HCT116 (cell line): ENCODE measurements at regions not wholly inside any gene's neighbourhood (a gene's known extent, or its start where the extent isn't known, plus 50 kb on each side); places are given as distances from the start of the nearest gene placed in this dataset.

Experiments
- ATAC-seq: fragments of 200-7000 bp; cut with Tn5 transposase; 2 replicates; pipeline ENCODE4 v1.9.1; 2020; ENCODE audit warnings: mild to moderate bottlenecking, moderate library complexity
- BruUV-seq: library from RNA; stranded (reverse); fragments of 400-500 nt; replicated peaks from 2 replicates; lab custom pipeline; 2021; lab: Mats Ljungman, UMichigan
- CTCF ChIA-PET: fragments of 300-600 bp; sonication (Branson Sonifier 250); formaldehyde crosslinking; loops from one replicate; lab custom pipeline; 2021; ENCODE audit warnings: antibody characterized with exemption; lab: Charles Lee
- POLR2A ChIA-PET: fragments of 300-600, 350-600 bp; sonication (Branson Sonifier 250); formaldehyde crosslinking; loops from one replicate; lab custom pipeline; 2021; ENCODE audit warnings: antibody characterized with exemption; lab: Charles Lee
- RAD21 ChIA-PET, 2 experiments: fragments of 300-600 bp; sonication (Branson Sonifier 250); formaldehyde crosslinking; loops; one replicate each; lab custom pipeline; 2023; ENCODE audit warnings: low total read pairs in 2 of 2; ENCODE audit not compliant: uncharacterized antibody in 2 of 2, unreplicated experiment in 2 of 2, low non-redundant PET in 1 of 2; lab: Charles Lee
- DNase-seq: peaks from one replicate; pipeline ENCODE4 v3.0.0-alpha.2; 2010; ENCODE audit warnings: low read depth, low spot score
- H2AFZ ChIP-seq: fragments of 200-600 bp; shearing (Covaris generic), sonication (generic); 2 replicates; pipeline ENCODE4 v1.6.1; 2017; ENCODE audit warnings: low read depth, mixed run types, mixed read lengths, antibody characterized with exemption, low read length; ENCODE audit not compliant: poor library complexity, severe bottlenecking
- H3K27ac ChIP-seq: 2 replicates; pipeline ENCODE4 v1.5.1; 2012; ENCODE audit warnings: low read depth, low read length
- H3K27me3 ChIP-seq: fragments of 200-600 bp; sonication (generic); 2 replicates; pipeline ENCODE4 v1.6.1; 2016; ENCODE audit warnings: mixed run types, low read length, mixed read lengths; ENCODE audit not compliant: insufficient read depth
- H3K36me3 ChIP-seq, 2 experiments: fragments of 200-500 bp in 1 of 2; fragments of 200-600 bp in 1 of 2; sonication (Bioruptor generic) in 1 of 2; sonication (generic) in 1 of 2; 2 replicates each; pipeline versions ENCODE4 v1.5.1 to v1.6.1; 2014 to 2016; ENCODE audit warnings: low read length in 2 of 2, inconsistent platforms in 1 of 2, mixed read lengths in 1 of 2, mixed run types in 1 of 2; ENCODE audit not compliant: insufficient read depth in 2 of 2, control insufficient read depth in 1 of 2
- H3K4me1 ChIP-seq, 2 experiments: fragments of 200-600 bp in 1 of 2; sonication (generic) in 1 of 2; 2 replicates each; pipeline versions ENCODE4 v1.5.1 to v1.6.1; 2012 to 2017; ENCODE audit warnings: low read length in 2 of 2, inconsistent platforms in 1 of 2, mild to moderate bottlenecking in 1 of 2, mixed read lengths in 1 of 2, mixed run types in 1 of 2, moderate library complexity in 1 of 2; ENCODE audit not compliant: insufficient read depth in 2 of 2, control insufficient read depth in 1 of 2
- H3K4me2 ChIP-seq: fragments of 200-600 bp; sonication (generic); 2 replicates; pipeline ENCODE4 v1.6.1; 2017; ENCODE audit warnings: mixed run types, low read length, mixed read lengths
- H3K4me3 ChIP-seq, 2 experiments: fragments of 200-600 bp in 1 of 2; sonication (generic) in 1 of 2; replicated peaks in 1 of 2; 2 replicates each; pipeline ENCODE4 v1.5.1; 2011 to 2016; ENCODE audit warnings: low read length in 2 of 2, control low read depth in 1 of 2, low read depth in 1 of 2, mild to moderate bottlenecking in 1 of 2, mixed read lengths in 1 of 2, mixed run types in 1 of 2
- H3K79me2 ChIP-seq: fragments of 200-600 bp; sonication (generic); 2 replicates; pipeline ENCODE4 v1.6.1; 2017; ENCODE audit warnings: mild to moderate bottlenecking, mixed run types, low read length, moderate library complexity, mixed read lengths; ENCODE audit not compliant: insufficient read depth
- H3K9ac ChIP-seq: fragments of 200-600 bp; sonication (generic); 2 replicates; pipeline ENCODE4 v1.6.1; 2016; ENCODE audit warnings: low read length, mixed read lengths
- H3K9me2 ChIP-seq: fragments of 200-600 bp; sonication (generic), shearing (Covaris generic); 2 replicates; pipeline ENCODE4 v1.6.1; 2017; ENCODE audit warnings: mixed run types, mild to moderate bottlenecking, moderate library complexity; ENCODE audit not compliant: insufficient read depth
- H3K9me3 ChIP-seq, 2 experiments: fragments of 200-500 bp in 1 of 2; fragments of 200-600 bp in 1 of 2; sonication (Bioruptor generic) in 1 of 2; sonication (generic) in 1 of 2; 2 replicates each; pipeline ENCODE4 v1.6.1; 2014 to 2017; ENCODE audit warnings: low read length in 2 of 2, mixed read lengths in 2 of 2, inconsistent platforms in 1 of 2, low read depth in 1 of 2, mild to moderate bottlenecking in 1 of 2, mixed run types in 1 of 2, moderate library complexity in 1 of 2; ENCODE audit not compliant: control insufficient read depth in 1 of 2, insufficient read depth in 1 of 2
- H4K20me1 ChIP-seq: fragments of 200-600 bp; sonication (generic), shearing (Covaris generic); 2 replicates; pipeline ENCODE4 v1.6.1; 2017; ENCODE audit warnings: mixed run types, mild to moderate bottlenecking, moderate library complexity; ENCODE audit not compliant: insufficient read depth
- ATF3 ChIP-seq: IDR thresholded peaks from 2 replicates; pipeline ENCODE4 v1.6.1; 2012
- CEBPB ChIP-seq: IDR thresholded peaks from 2 replicates; pipeline ENCODE4 v1.6.1; 2012; ENCODE audit warnings: low read depth
- CTCF ChIP-seq, 3 experiments: fragments of 200-600 bp in 1 of 3; sonication (generic) in 1 of 3; IDR thresholded peaks in 2 of 3; conservative IDR thresholded peaks in 1 of 3; 2 replicates each; pipeline ENCODE4 v1.5.1; 2012 to 2017; ENCODE audit warnings: low read depth in 2 of 3, low read length in 2 of 3, antibody characterized with exemption in 1 of 3, borderline replicate concordance in 1 of 3, control low read depth in 1 of 3, mild to moderate bottlenecking in 1 of 3, mixed read lengths in 1 of 3, mixed run types in 1 of 3, moderate library complexity in 1 of 3; ENCODE audit not compliant: insufficient read depth in 1 of 3
- EGR1 ChIP-seq: IDR thresholded peaks from 2 replicates; pipeline ENCODE4 v1.6.1; 2012; ENCODE audit warnings: low read depth
- ELF1 ChIP-seq: IDR thresholded peaks from 2 replicates; pipeline ENCODE4 v1.6.1; 2012; ENCODE audit warnings: low read depth, borderline replicate concordance
- EZH2 ChIP-seq: fragments of 200-600 bp; sonication (generic); IDR thresholded peaks from 2 replicates; pipeline ENCODE4 v1.6.1; 2017; ENCODE audit warnings: antibody characterized with exemption, mixed run types
- EZH2phosphoT487 ChIP-seq: fragments of 200-600 bp; IDR thresholded peaks from 2 replicates; pipeline ENCODE4 v1.6.1; 2018; ENCODE audit warnings: antibody characterized with exemption, borderline replicate concordance
- FOSL1 ChIP-seq: IDR thresholded peaks from 2 replicates; pipeline ENCODE4 v1.6.1; 2012; ENCODE audit warnings: low read depth
- POLR2AphosphoS5 ChIP-seq: IDR thresholded peaks from 2 replicates; pipeline ENCODE4 v1.6.1; 2011; ENCODE audit warnings: mild to moderate bottlenecking, low read depth, low read length, moderate library complexity
- SIN3A ChIP-seq: IDR thresholded peaks from 2 replicates; pipeline ENCODE4 v1.6.1; 2012; ENCODE audit warnings: low read depth
- SP1 ChIP-seq: IDR thresholded peaks from 2 replicates; pipeline ENCODE4 v1.6.1; 2012; ENCODE audit warnings: low read depth
- TCF7L2 ChIP-seq: IDR thresholded peaks from 2 replicates; pipeline ENCODE4 v1.7.0; 2011; ENCODE audit warnings: borderline replicate concordance, inconsistent platforms; ENCODE audit not compliant: insufficient read depth, insufficient read length; ENCODE audit errors: extremely low read depth
- YY1 ChIP-seq: IDR thresholded peaks from 2 replicates; pipeline ENCODE4 v1.6.1; 2011; ENCODE audit warnings: low read length, low read depth, moderate library complexity, mild to moderate bottlenecking; ENCODE audit not compliant: insufficient replicate concordance; ENCODE audit errors: extremely low read depth
- ZBTB33 ChIP-seq: IDR thresholded peaks from 2 replicates; pipeline ENCODE4 v1.6.1; 2011; ENCODE audit warnings: mild to moderate bottlenecking, low read length, moderate library complexity; ENCODE audit not compliant: insufficient replicate concordance; ENCODE audit errors: extremely low read depth
- ZFX ChIP-seq: fragments of 450-650 bp; IDR thresholded peaks from 2 replicates; pipeline ENCODE4 v1.6.1; 2017
- ZNF274 ChIP-seq: fragments of 200-500 bp; sonication (Bioruptor generic); IDR thresholded peaks from 2 replicates; pipeline ENCODE4 v1.6.1; 2014; ENCODE audit warnings: mild to moderate bottlenecking, low read depth, low read length, inconsistent platforms
- intact Hi-C: fragments of 100-400 bp; cut with micrococcal nuclease; formaldehyde crosslinking; loops from 2 replicates; pipeline ENCODE4 v1.10.0; 2022

GRCh38 chr5:125890511-125890931 lies 532.7 kb upstream of the GRAMD2B start:
- intact Hi-C loops = no loop called here
- H4K20me1 ChIP-seq = no peaks in the 10 kb centered on the region
- no peak overlapping the region for H3K4me2 ChIP-seq
- no peak overlapping the region for H3K9ac ChIP-seq
- no peaks in the 10 kb centered on the region for H3K9me3 ChIP-seq
- no peaks in the 10 kb centered on the region for H3K79me2 ChIP-seq
- H3K9me2 ChIP-seq = no peaks in the 10 kb centered on the region
- ChIA-PET POLR2A (no interaction called here), RAD21 (no interaction called here), CTCF (no interaction called here)
- TF ChIP-seq EGR1 = no peak
- no peak for TF ChIP-seq POLR2AphosphoS5
- TF ChIP-seq YY1 = no peak
- TF ChIP-seq CEBPB = no peak
- TF ChIP-seq SP1 = no peak
- TF ChIP-seq ZBTB33 = no peak
- no peak for TF ChIP-seq TCF7L2
- no peak for TF ChIP-seq FOSL1
- TF ChIP-seq EZH2 = no peak
- no peak for TF ChIP-seq ELF1
- no peak for TF ChIP-seq EZH2phosphoT487
- TF ChIP-seq SIN3A = no peak
- no peak for TF ChIP-seq ATF3
- no peak for TF ChIP-seq ZFX
- no peak for TF ChIP-seq ZNF274
- no peak for TF ChIP-seq CTCF (IDR thresholded peaks at IDR 0.05 in 2 of 3, conservative IDR thresholded peaks at IDR 0.05 in 1 of 3; ENCODE audit: borderline replicate concordance in 1 of 3, insufficient read depth in 1 of 3, low read depth in 2 of 3, low read length in 2 of 3)
- no peak overlapping the region for H3K4me3 ChIP-seq
- no TSS peak for BruUV-seq
- ATAC-seq (no peak), DNase-seq (no peak)
- no peaks in the 10 kb centered on the region for H3K36me3 ChIP-seq
- H3K27ac ChIP-seq = no peak overlapping the region
- H3K4me1 ChIP-seq = no peaks in the 10 kb centered on the region
- H2AFZ ChIP-seq = no peak overlapping the region
- H3K27me3 ChIP-seq = no peaks in the 10 kb centered on the region
